ENCODE measurements at regions not wholly inside any gene's neighbourhood (a gene's known extent, or its start where the extent isn't known, plus 50 kb on each side); places are given as distances from the start of the nearest gene placed in this dataset.
A peak's percentile ranks its signal among the peaks of the same experiment; 100 is the strongest.
"Not testable (repeated sequence)": the region's sequence is repeated elsewhere in the genome, so short reads cannot be mapped to it uniquely, and the experiment has no call there.

- DNase-seq: no peak
These were observed 504.7 kb downstream of the PLCL1 start for GRCh38 chr2:198309081-198309480.

GRCh38 chr2:198308368-198308767 is 504.0 kb downstream of the PLCL1 start:
- no peak for DNase-seq

DNA sequence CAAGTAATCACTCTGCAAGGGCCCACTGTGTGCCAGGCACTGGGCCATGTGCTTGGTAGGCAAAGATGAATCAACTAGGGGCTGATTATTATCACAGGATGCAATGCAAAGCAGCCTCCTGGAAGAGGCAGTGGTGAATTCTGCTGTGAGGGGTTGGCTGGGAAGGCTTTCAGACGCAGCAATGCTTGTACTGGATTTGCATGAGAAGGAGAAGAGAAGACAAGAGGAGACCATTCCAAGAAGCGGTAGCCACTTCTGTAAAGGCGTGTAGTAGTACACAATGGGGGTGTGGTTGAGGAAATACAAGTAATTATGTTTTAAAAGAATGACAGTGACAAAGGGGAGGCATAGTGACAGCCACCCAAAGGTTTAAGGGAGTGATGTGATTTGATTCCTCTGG is 502.7 kb downstream of the PLCL1 start:
- no peak for DNase-seq

- DNase-seq: no peak
These were observed 500.5 kb downstream of the PLCL1 start for GRCh38 chr2:198304859-198305258.

- no peak for DNase-seq
These were observed 493.0 kb downstream of the PLCL1 start for GRCh38 chr2:198297350-198297749.

DNA sequence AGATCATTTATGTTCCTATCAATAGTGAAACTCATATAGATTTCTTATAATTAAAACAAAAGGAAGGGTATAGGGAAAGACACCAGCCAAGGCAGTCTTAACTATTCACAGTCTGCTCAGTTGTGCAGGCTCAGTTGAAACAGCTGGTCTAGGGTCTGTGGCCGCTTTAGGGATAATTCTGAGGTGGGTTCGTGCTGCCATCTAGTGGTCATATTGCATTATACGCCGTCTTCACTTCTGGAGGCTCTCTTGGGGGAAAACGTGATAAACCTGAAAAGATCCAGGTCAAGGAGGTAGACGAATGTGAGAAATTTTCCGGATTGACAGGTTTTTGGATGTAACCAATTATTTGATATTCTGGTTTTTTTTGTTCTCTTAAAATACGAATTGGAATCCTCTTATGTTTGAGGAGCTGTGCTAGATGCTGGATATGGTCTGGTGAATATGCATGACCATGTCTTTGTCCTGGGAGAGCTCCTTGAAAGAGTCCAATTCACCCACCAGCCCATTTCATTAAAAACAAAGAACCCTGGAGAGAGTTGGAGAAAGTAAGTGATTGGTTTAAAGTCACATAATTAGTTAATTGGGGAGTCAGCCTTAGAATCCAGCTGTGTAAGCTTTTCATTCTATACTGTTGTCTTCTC is 492.4 kb downstream of the PLCL1 start:
- DNase-seq: peak in 47 of 58 donors; percentile 2 to 71 (median 25)

DNA sequence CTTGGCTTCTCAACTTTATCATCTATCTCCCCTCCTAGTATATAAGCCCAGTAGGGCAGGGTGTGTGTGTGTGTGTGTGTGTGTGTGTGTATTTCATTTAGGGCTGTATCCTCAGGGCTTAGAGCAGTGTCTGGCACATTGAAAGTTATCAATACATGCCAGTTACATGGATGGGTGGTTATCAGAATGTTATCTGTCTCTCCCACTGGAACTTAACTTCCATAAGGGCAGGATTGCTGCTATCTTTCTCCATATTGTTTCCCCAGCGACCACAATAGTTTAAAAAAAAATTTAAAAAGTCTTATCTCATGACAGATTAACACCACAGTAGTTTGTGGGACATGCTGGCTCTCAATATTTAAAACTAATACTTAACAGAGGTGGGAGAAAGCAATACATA is 488.9 kb downstream of the PLCL1 start:
- no peak for DNase-seq

DNA sequence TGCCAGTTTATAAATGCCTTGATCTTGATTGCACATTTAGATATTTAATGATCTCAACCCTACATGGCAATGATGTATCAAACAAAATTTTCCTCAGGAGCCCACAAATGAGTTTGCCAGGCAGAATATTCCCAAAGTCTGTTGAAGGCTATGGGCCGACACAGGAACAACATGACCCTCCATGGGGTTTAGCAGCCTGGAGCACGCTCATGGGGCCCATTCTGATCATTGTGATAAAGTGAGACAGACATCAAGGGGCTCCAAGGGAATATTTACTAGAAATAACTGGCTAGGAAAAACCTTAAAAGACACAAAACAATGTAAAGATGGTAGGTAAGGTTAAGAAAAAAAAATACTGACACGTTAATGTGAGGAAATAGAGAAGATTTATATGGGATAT is 485.4 kb downstream of the PLCL1 start:
- no peak for DNase-seq

DNA sequence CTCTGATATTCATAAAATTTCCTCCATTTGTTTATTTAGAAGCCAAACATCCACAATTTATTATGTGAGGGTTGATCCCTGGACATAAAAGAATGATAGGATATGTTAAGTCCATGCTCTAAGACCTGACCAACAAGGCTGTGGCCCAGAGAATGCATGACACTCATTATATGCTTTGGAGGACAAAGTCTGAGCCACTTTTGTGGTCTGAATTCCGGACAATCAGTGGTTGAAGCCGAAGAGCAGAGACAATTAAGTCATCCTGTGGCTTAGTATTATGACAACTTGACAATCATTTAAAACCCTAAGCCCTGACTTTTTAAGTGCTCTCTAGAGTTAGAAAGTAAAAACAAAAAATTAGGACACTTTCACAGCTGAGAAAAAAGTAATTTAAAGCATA is 483.3 kb downstream of the PLCL1 start:
- DNase-seq: no peak

DNA sequence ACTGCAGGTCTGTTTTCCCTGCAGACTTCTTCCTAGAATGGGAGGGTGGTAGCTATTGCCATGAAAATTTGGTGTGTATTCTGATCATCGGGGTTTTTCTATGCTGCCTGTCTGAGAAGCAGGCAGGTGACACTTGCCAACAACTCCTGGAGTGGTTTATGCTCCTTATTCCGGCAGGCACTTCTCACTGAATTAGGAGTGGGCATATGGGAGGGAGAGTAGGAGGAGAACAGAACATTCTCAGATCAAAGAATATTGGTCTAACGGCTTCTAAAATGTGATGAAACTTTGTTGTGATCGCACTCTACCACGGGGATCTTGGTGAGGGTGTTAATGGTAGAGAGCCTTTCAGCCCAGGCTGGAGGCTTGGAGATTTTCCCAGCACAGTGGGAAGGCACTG is 480.8 kb downstream of the PLCL1 start:
- peak in 13 of 58 donors; percentile 3 to 77 (median 21) for DNase-seq

DNA sequence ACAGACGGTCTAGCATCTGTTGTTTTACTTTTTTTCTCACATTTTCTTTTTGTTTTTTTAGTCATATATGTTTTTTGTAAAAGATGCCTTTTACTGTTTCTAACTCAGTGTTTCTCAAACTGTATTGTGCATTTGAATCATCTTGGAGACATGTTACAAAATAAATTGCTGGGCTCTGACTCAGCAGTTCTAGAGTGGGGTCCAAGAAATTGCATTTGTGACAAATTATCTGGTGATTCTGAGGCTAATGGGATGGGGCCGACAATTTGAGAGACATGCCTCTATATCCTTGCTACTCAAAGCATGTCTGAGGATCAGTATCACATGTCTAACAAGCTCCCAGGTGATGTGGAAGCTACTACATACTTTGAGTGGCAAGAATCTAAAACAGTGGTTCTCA is 478.8 kb downstream of the PLCL1 start:
- no peak for DNase-seq

DNA sequence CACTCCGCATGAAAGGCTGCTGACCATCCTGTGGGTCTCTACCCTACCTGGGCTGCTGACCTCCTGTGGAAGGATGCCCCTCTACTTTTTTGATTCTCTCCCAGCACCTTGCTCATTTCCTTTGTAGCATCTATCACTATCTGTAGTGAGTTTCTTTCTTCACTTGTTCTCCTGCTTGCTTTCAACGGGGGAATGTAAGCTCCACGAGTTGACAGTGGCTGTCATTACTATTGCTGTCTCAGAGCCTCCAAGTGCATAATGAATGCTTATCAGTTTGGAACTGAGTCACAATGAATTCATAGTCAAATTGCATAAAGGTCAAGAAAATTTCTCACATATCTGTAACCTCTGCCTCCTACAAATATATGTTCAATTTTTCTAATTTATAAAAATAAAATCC is 477.7 kb downstream of the PLCL1 start:
- DNase-seq: no peak

GRCh38 chr2:198280145-198280544 is 475.8 kb downstream of the PLCL1 start:
- DNase-seq: no peak

DNA sequence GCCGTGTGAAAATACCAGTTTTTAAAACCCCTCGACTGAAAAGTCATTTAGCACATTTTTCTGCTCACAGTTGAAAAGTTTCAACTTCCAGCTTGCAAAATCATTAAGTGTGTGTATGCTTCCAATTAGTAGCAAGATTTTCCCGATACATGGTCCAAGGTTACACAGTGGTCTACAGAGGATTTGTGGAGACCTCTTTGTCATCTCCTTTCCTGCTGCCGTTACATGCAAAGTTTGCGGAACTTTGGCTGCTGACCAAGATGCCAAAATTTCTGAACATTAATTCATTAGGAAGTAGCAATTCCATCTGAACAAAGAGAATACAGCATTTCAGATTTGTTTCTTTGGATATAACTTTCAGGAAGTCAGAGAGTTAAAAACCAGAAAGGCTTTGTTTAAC is 474.6 kb downstream of the PLCL1 start:
- DNase-seq: no peak

GRCh38 chr2:198277181-198277580 is 472.8 kb downstream of the PLCL1 start:
- DNase-seq: no peak

- peak in 5 of 58 donors; percentile 1 to 40 (median 13) for DNase-seq
These were observed 469.3 kb downstream of the PLCL1 start for GRCh38 chr2:198273660-198274059.

GRCh38 chr2:198270157-198270556 is 465.8 kb downstream of the PLCL1 start:
- not testable (repeated sequence) for DNase-seq

DNA sequence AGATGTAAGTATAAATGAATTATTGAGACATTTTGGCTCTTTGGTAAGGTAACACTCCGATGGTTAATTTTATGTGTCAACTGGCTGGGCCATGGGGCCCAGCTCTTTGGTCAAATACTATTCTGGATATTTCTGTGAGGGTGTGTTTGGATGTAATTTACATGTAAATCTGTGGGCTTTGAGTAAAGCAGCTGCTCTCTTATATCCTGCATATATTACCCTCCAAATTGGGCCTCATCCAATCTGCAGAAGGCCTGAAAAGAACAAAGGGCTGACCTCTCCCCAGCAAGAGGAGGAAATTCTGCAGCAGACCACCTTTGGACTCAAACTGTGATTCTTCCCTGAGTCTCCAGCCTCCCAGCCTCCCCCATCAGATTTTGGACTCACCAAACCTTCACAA is 464.1 kb downstream of the PLCL1 start:
- no peak for DNase-seq

- no peak for DNase-seq
These were observed 455.1 kb downstream of the PLCL1 start for GRCh38 chr2:198259496-198259895.

- no peak for DNase-seq
These were observed 450.2 kb downstream of the PLCL1 start for GRCh38 chr2:198254536-198255090.

DNA sequence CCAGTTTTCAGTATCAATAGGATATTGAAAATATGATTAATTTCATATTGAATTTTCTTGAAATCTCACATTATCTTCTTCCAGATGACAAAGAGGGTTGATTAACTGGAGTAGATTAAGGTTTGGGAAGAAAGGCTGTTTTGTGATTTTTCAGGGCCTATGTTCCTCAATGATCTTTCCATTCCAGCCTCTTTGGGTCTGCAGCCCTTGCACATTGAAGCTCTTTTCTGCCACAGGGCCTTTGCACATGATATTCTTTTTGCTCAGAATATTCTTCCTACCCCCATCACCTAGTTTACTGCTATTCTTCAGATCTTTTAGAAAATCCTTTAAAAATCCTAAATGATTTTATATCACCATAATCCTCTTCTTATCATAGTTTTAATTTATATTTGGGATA is 449.6 kb downstream of the PLCL1 start:
- DNase-seq: no peak

- no peak for DNase-seq
These were observed 448.1 kb downstream of the PLCL1 start for GRCh38 chr2:198252472-198252871.

- no peak for DNase-seq
These were observed 437.7 kb downstream of the PLCL1 start for GRCh38 chr2:198242093-198242492.

GRCh38 chr2:198238429-198238828 is 434.0 kb downstream of the PLCL1 start:
- DNase-seq: no peak
